T-helper 2 cell (primary cell): ENCODE measurements at regions not wholly inside any gene's neighbourhood (a gene's known extent, or its start where the extent isn't known, plus 50 kb on each side); places are given as distances from the start of the nearest gene placed in this dataset.

Source experiments
- DNase-seq, 5 experiments: peaks; one replicate each; pipeline versions ENCODE4 v3.0.0 to v3.0.0-alpha.2; 2012 to 2022

GRCh38 chr11:131303611-131304119 lies 66.8 kb upstream of the NTM start:
- no peak for DNase-seq

GRCh38 chr11:131305005-131305404 lies 65.4 kb upstream of the NTM start:
- DNase-seq = no peak

GRCh38 chr11:131307506-131307905 lies 62.9 kb upstream of the NTM start:
- no peak for DNase-seq

GRCh38 chr11:131309776-131310175 lies 60.6 kb upstream of the NTM start:
- DNase-seq = no peak

- no peak for DNase-seq
These were observed 58.5 kb upstream of the NTM start for GRCh38 chr11:131311776-131312514.
